H1 (cell line): ENCODE measurements at regions not wholly inside any gene's neighbourhood (a gene's known extent, or its start where the extent isn't known, plus 50 kb on each side); places are given as distances from the start of the nearest gene placed in this dataset.

Experiments
- CTCF ChIA-PET: fragments of 300-600 bp; sonication (Branson Sonifier 250); formaldehyde crosslinking; loops from one replicate; lab custom pipeline; 2021; ENCODE audit not compliant: partially characterized antibody; lab: Charles Lee
- POLR2A ChIA-PET: fragments of 300-600 bp; sonication (Branson Sonifier 250); formaldehyde crosslinking; loops from one replicate; lab custom pipeline; 2021; ENCODE audit warnings: inconsistent platforms; ENCODE audit not compliant: partially characterized antibody; lab: Charles Lee
- DNase-seq, 2 experiments: peaks; one replicate each; pipeline versions ENCODE4 v3.0.0 to v3.0.0-alpha.2; 2010 to 2022; ENCODE audit warnings: low spot score in 2 of 2, low read depth in 1 of 2, mixed read lengths in 1 of 2
- FAIRE-seq: peaks from 2 replicates; lab custom pipeline; 2011; peaks lifted over from hg19 to GRCh38; lab: Jason Lieb, UNC
- H2AFZ ChIP-seq: 2 replicates; pipeline ENCODE4 v1.8.1; 2012; ENCODE audit warnings: low read length, inconsistent platforms
- H2AK5ac ChIP-seq: 2 replicates; pipeline ENCODE4 v1.6.1; 2013; ENCODE audit warnings: low read depth, low read length
- H2BK120ac ChIP-seq: replicated peaks from 2 replicates; pipeline ENCODE3; 2013; ENCODE audit warnings: low read depth, low read length, inconsistent platforms
- H2BK12ac ChIP-seq: 2 replicates; pipeline ENCODE4 v1.6.1; 2013; ENCODE audit warnings: low read depth, low read length
- H2BK15ac ChIP-seq: 2 replicates; pipeline ENCODE4 v1.6.1; 2013; ENCODE audit warnings: low read length
- H2BK20ac ChIP-seq: 2 replicates; pipeline ENCODE4 v1.6.1; 2013; ENCODE audit warnings: low read length
- H2BK5ac ChIP-seq: 2 replicates; pipeline ENCODE4 v1.6.1; 2013; ENCODE audit warnings: low read depth, low read length
- H3K14ac ChIP-seq: 2 replicates; pipeline ENCODE4 v1.6.1; 2013; ENCODE audit warnings: inconsistent platforms; ENCODE audit not compliant: insufficient read length
- H3K18ac ChIP-seq: 2 replicates; pipeline ENCODE4 v1.6.1; 2013; ENCODE audit warnings: low read length; ENCODE audit errors: extremely low read depth
- H3K23ac ChIP-seq: 2 replicates; pipeline ENCODE4 v1.6.1; 2013; ENCODE audit warnings: inconsistent platforms; ENCODE audit not compliant: insufficient read length
- H3K23me2 ChIP-seq: 2 replicates; pipeline ENCODE4 v1.6.1; 2013; ENCODE audit warnings: low read depth, low read length
- H3K27ac ChIP-seq: 2 replicates; pipeline ENCODE4 v1.6.1; 2011; ENCODE audit warnings: low read depth, low read length, inconsistent platforms
- H3K27me3 ChIP-seq, 4 experiments: replicated peaks in 1 of 4; 1 replicate in 1 of 4; 2 replicates in 3 of 4; pipeline versions ENCODE4 v1.6.1 to v1.8.1; 2011 to 2013; ENCODE audit warnings: low read length in 3 of 4, mild to moderate bottlenecking in 3 of 4, inconsistent platforms in 2 of 4, mixed read lengths in 2 of 4, moderate library complexity in 1 of 4; ENCODE audit not compliant: control insufficient read depth in 3 of 4, insufficient read depth in 3 of 4; ENCODE audit errors: extremely low read depth in 1 of 4
- H3K36me3 ChIP-seq, 4 experiments: 2 replicates each; pipeline versions ENCODE4 v1.6.1 to v1.8.1; 2011 to 2013; ENCODE audit warnings: mild to moderate bottlenecking in 4 of 4, low read length in 3 of 4, moderate library complexity in 2 of 4, control low read depth in 1 of 4, inconsistent platforms in 1 of 4; ENCODE audit not compliant: insufficient read depth in 4 of 4, control insufficient read depth in 2 of 4
- H3K4ac ChIP-seq: replicated peaks from 2 replicates; pipeline ENCODE3; 2013; ENCODE audit warnings: low read length, low read depth, mixed read lengths, inconsistent platforms; ENCODE audit not compliant: insufficient read length
- H3K4me1 ChIP-seq, 4 experiments: replicated peaks in 1 of 4; 1 replicate in 1 of 4; 2 replicates in 3 of 4; pipeline versions ENCODE4 v1.6.1 to v1.8.1; 2011 to 2013; ENCODE audit warnings: low read length in 3 of 4, inconsistent platforms in 2 of 4, mixed read lengths in 1 of 4; ENCODE audit not compliant: insufficient read depth in 4 of 4, control insufficient read depth in 3 of 4
- H3K4me2 ChIP-seq, 2 experiments: 2 replicates each; pipeline versions ENCODE4 v1.6.1 to v1.8.1; 2011 to 2013; ENCODE audit warnings: low read depth in 2 of 2, low read length in 2 of 2, control low read depth in 1 of 2, inconsistent platforms in 1 of 2, mild to moderate bottlenecking in 1 of 2; ENCODE audit not compliant: insufficient read depth in 1 of 2
- H3K4me3 ChIP-seq, 4 experiments: fragments of 200-600, 300-600 bp in 1 of 4; sonication (generic), shearing (Covaris generic), sonication (Bioruptor Twin) in 1 of 4; 2 replicates each; pipeline versions ENCODE4 v1.5.1 to v1.8.1; 2011 to 2016; ENCODE audit warnings: low read length in 4 of 4, low read depth in 3 of 4, control low read depth in 2 of 4, inconsistent platforms in 2 of 4, mild to moderate bottlenecking in 2 of 4, mixed read lengths in 1 of 4, moderate library complexity in 1 of 4; ENCODE audit not compliant: insufficient read depth in 2 of 4; ENCODE audit errors: extremely low read depth in 1 of 4
- H3K56ac ChIP-seq: replicated peaks from 2 replicates; pipeline ENCODE3; 2013; ENCODE audit warnings: low read depth, mild to moderate bottlenecking, mixed read lengths, low read length, inconsistent platforms; ENCODE audit not compliant: insufficient read length
- H3K79me1 ChIP-seq: 2 replicates; pipeline ENCODE4 v1.6.1; 2013; ENCODE audit warnings: low read depth, low read length, control low read depth
- H3K79me2 ChIP-seq, 2 experiments: 2 replicates each; pipeline versions ENCODE4 v1.6.1 to v1.8.1; 2012 to 2013; ENCODE audit warnings: low read length in 2 of 2, mild to moderate bottlenecking in 2 of 2, inconsistent platforms in 1 of 2; ENCODE audit not compliant: insufficient read depth in 2 of 2, control insufficient read depth in 1 of 2
- H3K9ac ChIP-seq, 4 experiments: replicated peaks in 1 of 4; 1 replicate in 1 of 4; 2 replicates in 3 of 4; pipeline versions ENCODE4 v1.6.1 to v1.8.1; 2011 to 2013; ENCODE audit warnings: low read depth in 3 of 4, low read length in 3 of 4, control low read depth in 2 of 4, mild to moderate bottlenecking in 2 of 4, moderate library complexity in 2 of 4, inconsistent platforms in 1 of 4; ENCODE audit errors: extremely low read depth in 1 of 4
- H3K9me3 ChIP-seq, 2 experiments: 2 replicates each; pipeline versions ENCODE4 v1.6.1 to v1.8.1; 2012 to 2013; ENCODE audit warnings: mild to moderate bottlenecking in 2 of 2, moderate library complexity in 2 of 2, control low read depth in 1 of 2, inconsistent platforms in 1 of 2, low read depth in 1 of 2, low read length in 1 of 2, mixed read lengths in 1 of 2; ENCODE audit not compliant: insufficient read depth in 2 of 2
- H4K20me1 ChIP-seq, 2 experiments: replicated peaks in 1 of 2; 2 replicates each; pipeline versions ENCODE3 to v1.8.1; 2011 to 2013; ENCODE audit warnings: inconsistent platforms in 2 of 2, low read length in 2 of 2, mild to moderate bottlenecking in 1 of 2; ENCODE audit not compliant: insufficient read depth in 2 of 2, control insufficient read depth in 1 of 2
- H4K5ac ChIP-seq: 2 replicates; pipeline ENCODE4 v1.6.1; 2013; ENCODE audit warnings: low read length, low read depth, mixed read lengths, inconsistent platforms; ENCODE audit not compliant: insufficient read length
- H4K8ac ChIP-seq: 2 replicates; pipeline ENCODE4 v1.8.0; 2013; ENCODE audit warnings: mild to moderate bottlenecking, moderate library complexity, low read length, inconsistent platforms; ENCODE audit not compliant: insufficient read depth; ENCODE audit errors: extremely low read depth
- H4K91ac ChIP-seq: replicated peaks from 2 replicates; pipeline ENCODE3; 2013; ENCODE audit warnings: low read length, mixed read lengths, inconsistent platforms; ENCODE audit not compliant: insufficient read length
- BCL11A ChIP-seq, 2 experiments: IDR thresholded peaks; one replicate each; pipeline ENCODE4 v1.6.1; 2011; ENCODE audit warnings: low read depth in 2 of 2, low read length in 2 of 2, mild to moderate bottlenecking in 2 of 2
- CBX5 ChIP-seq: fragments of 300-800, 300-1000 bp; sonication (generic); IDR thresholded peaks from 2 replicates; pipeline ENCODE4 v1.7.1; 2016; ENCODE audit warnings: antibody characterized with exemption, low read length, low read depth
- CBX8 ChIP-seq: fragments of 300-800, 300-1000 bp; sonication (generic); IDR thresholded peaks from 2 replicates; pipeline ENCODE4 v1.7.1; 2016; ENCODE audit warnings: low read depth, low read length, borderline replicate concordance
- EGR1 ChIP-seq: IDR thresholded peaks from 2 replicates; pipeline ENCODE4 v1.6.1; 2011; ENCODE audit warnings: low read depth, low read length, borderline replicate concordance
- PHF8 ChIP-seq: fragments of 200-600 bp; sonication (generic); conservative IDR thresholded peaks from 2 replicates; pipeline ENCODE4 v1.7.1; 2012; ENCODE audit warnings: low read depth, mild to moderate bottlenecking, inconsistent platforms, low read length, moderate library complexity
- RAD21 ChIP-seq, 2 experiments: IDR thresholded peaks in 1 of 2; conservative IDR thresholded peaks in 1 of 2; 2 replicates each; pipeline ENCODE4 v1.6.1; 2011; ENCODE audit warnings: low read depth in 2 of 2, low read length in 2 of 2, improper control_type of control experiment in 1 of 2, inconsistent platforms in 1 of 2, mild to moderate bottlenecking in 1 of 2, moderate library complexity in 1 of 2
- RBBP5 ChIP-seq: IDR thresholded peaks from 2 replicates; pipeline ENCODE4 v1.7.1; 2012; ENCODE audit warnings: low read depth, mild to moderate bottlenecking, inconsistent platforms, low read length, moderate library complexity, borderline replicate concordance
- RFX5 ChIP-seq: IDR thresholded peaks from 2 replicates; pipeline ENCODE4 v1.6.1; 2011; ENCODE audit warnings: low read depth, low read length, improper control_type of control experiment, borderline replicate concordance
- SP1 ChIP-seq: IDR thresholded peaks from 2 replicates; pipeline ENCODE4 v1.6.1; 2011; ENCODE audit warnings: low read depth, low read length
- ZNF274 ChIP-seq: IDR thresholded peaks from 2 replicates; pipeline ENCODE4 v1.7.0; 2012; ENCODE audit warnings: low read length, borderline replicate concordance; ENCODE audit errors: extremely low read depth
- WGBS, 2 experiments: shearing (Covaris generic) in 1 of 2; methylation state at CpG; one replicate each; pipeline versions ENCODE4 v1.1.6 to v1.1.7; 2013 to 2015; ENCODE audit warnings: low lambda C conversion rate in 2 of 2, mixed read lengths in 2 of 2, inconsistent platforms in 1 of 2, low coverage in 1 of 2, missing lambda C conversion rate in 1 of 2; ENCODE audit not compliant: insufficient replicate concordance in 2 of 2, insufficient coverage in 1 of 2, insufficient read length in 1 of 2; ENCODE audit errors: extremely low coverage in 1 of 2, missing lambda C conversion rate in 1 of 2; 5-methylcytosine and 5-hydroxymethylcytosine counted together
- TF ChIP-seq, protein P1 (sequence below), 3 experiments: IDR thresholded peaks; 1 replicate in 2 of 3; 2 replicates in 1 of 3; pipeline versions ENCODE4 v1.5.1 to v1.6.1; 2011; ENCODE audit warnings: low read length in 3 of 3, mild to moderate bottlenecking in 3 of 3, inconsistent platforms in 2 of 3, low read depth in 1 of 3, moderate library complexity in 1 of 3; ENCODE audit not compliant: insufficient read depth in 1 of 3; ENCODE audit errors: control extremely low read depth in 1 of 3

DNA sequence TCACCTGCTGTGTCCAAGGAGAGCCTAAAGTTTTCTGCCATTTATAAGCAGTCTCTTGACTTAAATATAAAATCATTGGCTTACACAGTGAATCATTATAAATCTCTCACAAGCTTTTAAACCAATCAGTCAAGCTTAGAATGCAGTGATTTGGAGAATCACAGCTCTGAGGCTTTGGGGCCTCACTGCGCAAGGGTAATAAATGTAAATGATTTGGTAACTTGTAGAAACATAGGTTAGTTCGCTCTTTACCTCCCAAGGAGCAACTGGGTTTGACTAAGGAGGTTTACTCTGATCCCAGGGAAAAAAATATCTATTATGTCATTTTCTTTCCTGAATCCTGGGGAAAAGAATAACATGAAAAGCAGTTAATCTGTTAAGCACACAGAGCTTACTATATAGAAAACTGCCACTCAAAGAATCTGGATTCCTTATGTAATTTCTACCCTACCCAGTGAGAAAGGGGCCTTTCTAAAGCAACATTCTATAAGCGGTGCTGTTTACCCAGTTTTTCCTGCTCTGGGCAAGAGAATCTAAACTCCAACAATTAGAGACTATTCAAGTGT is 128.2 kb downstream of the MZT1 start:
- Histone ChIP-seq H2AFZ (no peak overlapping the region), H3K79me1 (no peaks in the 10 kb centered on the region), H4K20me1 (no peaks in the 10 kb centered on the region), H3K27me3 (no peaks in the 10 kb centered on the region), H2BK12ac (no peak overlapping the region), H2BK120ac (no peak overlapping the region), H3K4me2 (no peak overlapping the region), H2AK5ac (no peak overlapping the region), H3K56ac (no peak overlapping the region), H2BK15ac (no peak overlapping the region), H3K9me3 (no peaks in the 10 kb centered on the region), H2BK20ac (no peak overlapping the region), H3K27ac (no peak overlapping the region), H3K23ac (no peak overlapping the region), H2BK5ac (no peak overlapping the region), H4K91ac (no peak overlapping the region), H3K4ac (no peak overlapping the region), H3K9ac (no peak overlapping the region), H3K23me2 (no peaks in the 10 kb centered on the region), H3K14ac (no peak overlapping the region), H3K4me1 (no peaks in the 10 kb centered on the region), H4K5ac (no peak overlapping the region), H4K8ac (no peak overlapping the region), H3K4me3 (no peak overlapping the region), H3K18ac (no peak overlapping the region), H3K79me2 (no peaks in the 10 kb centered on the region), H3K36me3 (no peaks in the 10 kb centered on the region)
- POLR2A ChIA-PET: no interaction called here
- DNase-seq (no peak), FAIRE-seq (no peak)
- CTCF ChIA-PET: interaction anchor here (0.8 to 1.1 kb wide), 2 partner anchors 10 to 51 kb away, joined by 3 to 4 read pairs; no protein-coding TSS in a partner anchor
- WGBS, 2 experiments: 60% methylated on average over 3 of the region's 3 CpGs; no CpG with 5 or more reads in 1 of the 2 experiments
- TF ChIP-seq RBBP5: no peak
- TF ChIP-seq RFX5: no peak
- no peak for TF ChIP-seq ZNF274
- no peak for TF ChIP-seq RAD21 (IDR thresholded peaks at IDR 0.05 in 1 of 2, conservative IDR thresholded peaks at IDR 0.05 in 1 of 2; ENCODE audit: low read depth in 2 of 2, low read length in 2 of 2)
- no peak for TF ChIP-seq EGR1
- no peak for TF ChIP-seq PHF8
- TF ChIP-seq BCL11A (IDR thresholded peaks at IDR 0.05; ENCODE audit: low read depth in 2 of 2, low read length in 2 of 2): no peak
- no peak for TF ChIP-seq SP1
- no peak for TF ChIP-seq CBX5
- no peak for TF ChIP-seq CBX8
- TF ChIP-seq, protein P1, sequence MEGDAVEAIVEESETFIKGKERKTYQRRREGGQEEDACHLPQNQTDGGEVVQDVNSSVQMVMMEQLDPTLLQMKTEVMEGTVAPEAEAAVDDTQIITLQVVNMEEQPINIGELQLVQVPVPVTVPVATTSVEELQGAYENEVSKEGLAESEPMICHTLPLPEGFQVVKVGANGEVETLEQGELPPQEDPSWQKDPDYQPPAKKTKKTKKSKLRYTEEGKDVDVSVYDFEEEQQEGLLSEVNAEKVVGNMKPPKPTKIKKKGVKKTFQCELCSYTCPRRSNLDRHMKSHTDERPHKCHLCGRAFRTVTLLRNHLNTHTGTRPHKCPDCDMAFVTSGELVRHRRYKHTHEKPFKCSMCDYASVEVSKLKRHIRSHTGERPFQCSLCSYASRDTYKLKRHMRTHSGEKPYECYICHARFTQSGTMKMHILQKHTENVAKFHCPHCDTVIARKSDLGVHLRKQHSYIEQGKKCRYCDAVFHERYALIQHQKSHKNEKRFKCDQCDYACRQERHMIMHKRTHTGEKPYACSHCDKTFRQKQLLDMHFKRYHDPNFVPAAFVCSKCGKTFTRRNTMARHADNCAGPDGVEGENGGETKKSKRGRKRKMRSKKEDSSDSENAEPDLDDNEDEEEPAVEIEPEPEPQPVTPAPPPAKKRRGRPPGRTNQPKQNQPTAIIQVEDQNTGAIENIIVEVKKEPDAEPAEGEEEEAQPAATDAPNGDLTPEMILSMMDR (IDR thresholded peaks at IDR 0.05; ENCODE audit: control extremely low read depth in 1 of 3, insufficient read depth in 1 of 3, low read depth in 1 of 3, low read length in 3 of 3): no peak
